ENCODE measurements at regions not wholly inside any gene's neighbourhood (a gene's known extent, or its start where the extent isn't known, plus 50 kb on each side); places are given as distances from the start of the nearest gene placed in this dataset.
"Not testable (repeated sequence)": the region's sequence is repeated elsewhere in the genome, so short reads cannot be mapped to it uniquely, and the experiment has no call there.

GRCh38 chr2:240257940-240258580 is 117.6 kb upstream of the OTOS start:
- TF ChIP-seq, protein P1, sequence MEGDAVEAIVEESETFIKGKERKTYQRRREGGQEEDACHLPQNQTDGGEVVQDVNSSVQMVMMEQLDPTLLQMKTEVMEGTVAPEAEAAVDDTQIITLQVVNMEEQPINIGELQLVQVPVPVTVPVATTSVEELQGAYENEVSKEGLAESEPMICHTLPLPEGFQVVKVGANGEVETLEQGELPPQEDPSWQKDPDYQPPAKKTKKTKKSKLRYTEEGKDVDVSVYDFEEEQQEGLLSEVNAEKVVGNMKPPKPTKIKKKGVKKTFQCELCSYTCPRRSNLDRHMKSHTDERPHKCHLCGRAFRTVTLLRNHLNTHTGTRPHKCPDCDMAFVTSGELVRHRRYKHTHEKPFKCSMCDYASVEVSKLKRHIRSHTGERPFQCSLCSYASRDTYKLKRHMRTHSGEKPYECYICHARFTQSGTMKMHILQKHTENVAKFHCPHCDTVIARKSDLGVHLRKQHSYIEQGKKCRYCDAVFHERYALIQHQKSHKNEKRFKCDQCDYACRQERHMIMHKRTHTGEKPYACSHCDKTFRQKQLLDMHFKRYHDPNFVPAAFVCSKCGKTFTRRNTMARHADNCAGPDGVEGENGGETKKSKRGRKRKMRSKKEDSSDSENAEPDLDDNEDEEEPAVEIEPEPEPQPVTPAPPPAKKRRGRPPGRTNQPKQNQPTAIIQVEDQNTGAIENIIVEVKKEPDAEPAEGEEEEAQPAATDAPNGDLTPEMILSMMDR (IDR thresholded peaks at IDR 0.05; ENCODE audit: extremely low read depth, missing control alignments): no peak
- no peak for DNase-seq (ENCODE audit: low spot score)

GRCh38 chr2:240258685-240259084 is 118.2 kb upstream of the OTOS start:
- TF ChIP-seq, protein P1 (IDR thresholded peaks at IDR 0.05; ENCODE audit: extremely low read depth, missing control alignments): no peak
- no peak for DNase-seq (ENCODE audit: low spot score)

GRCh38 chr2:240259201-240259923 is 118.9 kb upstream of the OTOS start:
- TF ChIP-seq, protein P1 (IDR thresholded peaks at IDR 0.05; ENCODE audit: extremely low read depth, missing control alignments): no peak
- no peak for DNase-seq (ENCODE audit: low spot score)

DNA sequence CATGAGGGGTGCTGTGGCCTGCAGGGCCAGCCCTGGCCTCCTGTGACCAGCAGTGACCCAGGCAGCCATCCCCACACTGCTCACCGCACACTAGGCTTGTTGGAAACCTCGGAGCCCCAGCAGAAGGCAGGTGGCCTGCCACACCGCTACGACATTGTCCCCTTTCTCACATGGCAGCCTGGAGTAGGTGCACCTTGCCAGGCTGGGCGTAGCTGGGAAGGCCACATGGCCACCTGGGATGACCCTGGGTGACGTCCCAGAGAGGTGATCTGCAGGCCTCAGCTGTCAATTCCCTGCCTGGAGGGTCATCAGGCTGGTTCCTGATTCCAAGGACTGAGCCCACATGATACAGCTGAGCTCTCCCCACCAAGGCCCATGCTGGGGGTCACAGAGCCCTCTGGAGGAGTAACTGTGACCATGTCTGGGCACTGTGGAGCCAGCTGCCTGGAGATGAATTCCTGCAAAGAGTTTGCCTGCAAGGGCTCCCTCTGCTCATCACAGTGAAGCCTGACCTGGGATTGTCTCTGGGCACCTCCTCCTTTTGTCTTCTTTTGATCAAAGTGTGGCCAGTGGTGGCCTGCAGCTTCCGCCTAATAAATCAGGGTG is 119.6 kb upstream of the OTOS start:
- no peak for DNase-seq (ENCODE audit: low spot score)

DNA sequence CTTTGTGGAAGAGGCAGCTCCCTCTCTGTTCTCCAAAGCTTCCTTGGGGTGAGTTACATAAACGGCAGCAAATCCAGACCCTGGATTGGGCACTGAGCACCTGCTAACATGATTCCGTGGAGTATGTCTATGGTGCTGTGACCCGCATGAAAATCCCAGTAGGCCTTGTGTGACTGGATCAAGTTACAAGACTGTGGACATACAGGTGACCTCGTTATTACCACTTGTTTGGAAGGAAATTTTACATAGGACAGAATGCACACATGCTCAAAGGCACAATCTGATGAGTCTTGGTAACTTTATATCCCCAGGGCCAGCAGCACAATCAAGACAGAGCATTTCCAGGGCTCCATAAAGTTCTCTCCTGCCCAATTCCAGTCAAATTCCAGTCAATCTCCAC is 120.2 kb upstream of the OTOS start:
- TF ChIP-seq, protein P1 (IDR thresholded peaks at IDR 0.05; ENCODE audit: extremely low read depth, missing control alignments): no peak
- DNase-seq (ENCODE audit: low spot score): no peak

More for the DNA sequence above, 119.6 kb upstream of the OTOS start:
- TF ChIP-seq, protein P1 (IDR thresholded peaks at IDR 0.05; ENCODE audit: extremely low read depth, missing control alignments): no peak

GRCh38 chr2:240262578-240262977 is 122.1 kb upstream of the OTOS start:
- not testable (repeated sequence) for DNase-seq (ENCODE audit: low spot score)

DNA sequence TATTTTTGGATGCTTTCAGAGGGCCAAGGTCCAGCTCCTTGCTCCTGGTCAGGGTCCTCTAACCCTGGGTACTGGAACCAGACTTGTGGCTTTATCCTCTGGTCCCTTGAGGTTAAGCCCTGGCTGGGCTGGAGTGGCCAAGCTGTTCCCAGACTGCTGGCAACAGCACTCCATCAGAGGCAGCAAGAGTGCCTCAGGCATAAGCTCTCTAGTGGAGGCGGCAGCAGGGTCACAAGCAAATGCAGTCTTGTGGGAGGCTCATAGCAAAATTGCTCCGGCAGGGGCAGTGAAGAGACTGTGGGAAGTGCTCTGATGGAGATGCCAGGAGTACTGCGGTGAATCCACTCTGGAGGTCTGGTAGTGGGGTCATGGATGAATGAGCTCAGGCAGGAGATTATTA is 128.9 kb upstream of the OTOS start:
- no peak for DNase-seq (ENCODE audit: low spot score)
- TF ChIP-seq, protein P1 (IDR thresholded peaks at IDR 0.05; ENCODE audit: extremely low read depth, missing control alignments): no peak
